IMR-90 (cell line): ENCODE measurements at regions not wholly inside any gene's neighbourhood (a gene's known extent, or its start where the extent isn't known, plus 50 kb on each side); places are given as distances from the start of the nearest gene placed in this dataset.

ENCODE experiments used
- ATAC-seq: fragments of 200-7000 bp; cut with Tn5 transposase; 2 replicates; pipeline ENCODE4 v1.9.1; 2020; ENCODE audit warnings: low read depth, mild to moderate bottlenecking, moderate library complexity
- BruUV-seq: library from RNA; stranded (reverse); fragments of 400-500 nt; replicated peaks from 2 replicates; lab custom pipeline; 2021; lab: Mats Ljungman, UMichigan
- CTCF ChIA-PET: fragments of 300-600 bp; formaldehyde crosslinking; extraction: SDS; loops from one replicate; lab custom pipeline; 2021; ENCODE audit warnings: antibody characterized with exemption; lab: Yijun Ruan, JAX
- POLR2A ChIA-PET: fragments of 300-600 bp; sonication (Branson Sonifier 250); formaldehyde crosslinking; loops from one replicate; lab custom pipeline; 2022; ENCODE audit warnings: antibody characterized with exemption; ENCODE audit not compliant: unreplicated experiment; lab: Charles Lee
- DNase-seq: peaks from one replicate; pipeline ENCODE4 v3.0.0; 2013
- H2AFZ ChIP-seq: replicated peaks from 2 replicates; pipeline ENCODE3; 2013; ENCODE audit warnings: low read length, mild to moderate bottlenecking; ENCODE audit not compliant: poor library complexity
- H2AK5ac ChIP-seq: 2 replicates; pipeline ENCODE4 v1.6.1; 2013; ENCODE audit warnings: low read depth, low read length, inconsistent platforms
- H2AK9ac ChIP-seq: replicated peaks from 2 replicates; pipeline ENCODE3; 2013; ENCODE audit warnings: mild to moderate bottlenecking, low read depth, low read length, moderate library complexity; ENCODE audit not compliant: poor library complexity
- H2BK120ac ChIP-seq: 2 replicates; pipeline ENCODE4 v1.6.1; 2013; ENCODE audit warnings: low read depth, low read length, inconsistent platforms
- H2BK15ac ChIP-seq: 3 replicates; pipeline ENCODE4 v1.6.1; 2013; ENCODE audit warnings: low read depth, low read length, inconsistent platforms
- H2BK20ac ChIP-seq: 2 replicates; pipeline ENCODE4 v1.6.1; 2013; ENCODE audit warnings: low read depth, mild to moderate bottlenecking, inconsistent platforms, low read length, moderate library complexity
- H2BK5ac ChIP-seq: 2 replicates; pipeline ENCODE4 v1.6.1; 2013; ENCODE audit warnings: mild to moderate bottlenecking, low read depth, low read length, inconsistent platforms; ENCODE audit not compliant: poor library complexity, severe bottlenecking
- H3K14ac ChIP-seq: replicated peaks from 2 replicates; pipeline ENCODE4 v1.6.1; 2013; ENCODE audit warnings: low read depth, low read length, inconsistent platforms
- H3K18ac ChIP-seq: 2 replicates; pipeline ENCODE4 v1.6.1; 2013; ENCODE audit warnings: low read depth, low read length, control low read depth
- H3K23ac ChIP-seq: 2 replicates; pipeline ENCODE4 v1.6.1; 2013; ENCODE audit warnings: low read depth, low read length, inconsistent platforms
- H3K27ac ChIP-seq: 2 replicates; pipeline ENCODE4 v1.5.1; 2013; ENCODE audit warnings: mild to moderate bottlenecking, control low read depth, low read length; ENCODE audit not compliant: insufficient read depth
- H3K27me3 ChIP-seq: 2 replicates; pipeline ENCODE4 v1.6.1; 2013; ENCODE audit warnings: low read length; ENCODE audit not compliant: control insufficient read depth, insufficient read depth
- H3K36me3 ChIP-seq: 2 replicates; pipeline ENCODE4 v1.6.1; 2013; ENCODE audit warnings: low read length, mixed read lengths; ENCODE audit not compliant: control insufficient read depth, insufficient read depth
- H3K4ac ChIP-seq: 2 replicates; pipeline ENCODE4 v1.6.1; 2013; ENCODE audit warnings: low read depth, low read length, inconsistent platforms
- H3K4me1 ChIP-seq: 2 replicates; pipeline ENCODE4 v1.6.1; 2013; ENCODE audit warnings: low read length, mixed read lengths; ENCODE audit not compliant: control insufficient read depth, insufficient read depth
- H3K4me2 ChIP-seq: 2 replicates; pipeline ENCODE4 v1.6.1; 2013; ENCODE audit warnings: low read depth, mild to moderate bottlenecking, control low read depth, low read length, moderate library complexity
- H3K4me3 ChIP-seq: 2 replicates; pipeline ENCODE4 v1.5.1; 2013; ENCODE audit warnings: low read depth, mild to moderate bottlenecking, control low read depth, low read length, moderate library complexity; ENCODE audit not compliant: insufficient read depth
- H3K56ac ChIP-seq: 2 replicates; pipeline ENCODE4 v1.6.1; 2013; ENCODE audit warnings: low read length, inconsistent platforms; ENCODE audit not compliant: insufficient read depth; ENCODE audit errors: extremely low read depth
- H3K79me1 ChIP-seq, 2 experiments: 2 replicates each; pipeline ENCODE4 v1.6.1; 2013; ENCODE audit warnings: low read length in 2 of 2, inconsistent platforms in 1 of 2, low read depth in 1 of 2
- H3K9ac ChIP-seq: 2 replicates; pipeline ENCODE4 v1.6.1; 2013; ENCODE audit warnings: low read depth, low read length, control low read depth
- H3K9me1 ChIP-seq: 2 replicates; pipeline ENCODE4 v1.6.1; 2013; ENCODE audit warnings: low read length, inconsistent platforms; ENCODE audit not compliant: insufficient read depth
- H3K9me3 ChIP-seq: 2 replicates; pipeline ENCODE4 v1.6.1; 2013; ENCODE audit warnings: low read length; ENCODE audit not compliant: control insufficient read depth, insufficient read depth
- H4K20me1 ChIP-seq: 2 replicates; pipeline ENCODE4 v1.6.1; 2013; ENCODE audit warnings: low read length, inconsistent platforms; ENCODE audit not compliant: insufficient read depth
- H4K5ac ChIP-seq: 2 replicates; pipeline ENCODE4 v1.6.1; 2013; ENCODE audit warnings: mild to moderate bottlenecking, low read depth, low read length, control low read depth
- H4K8ac ChIP-seq, 2 experiments: 2 replicates each; pipeline ENCODE4 v1.6.1; 2013; ENCODE audit warnings: low read depth in 2 of 2, low read length in 2 of 2, control low read depth in 1 of 2, inconsistent platforms in 1 of 2
- H4K91ac ChIP-seq: 2 replicates; pipeline ENCODE4 v1.6.1; 2013; ENCODE audit warnings: low read depth, low read length, inconsistent platforms; ENCODE audit not compliant: insufficient read depth
- CEBPB ChIP-seq: IDR thresholded peaks from 2 replicates; pipeline ENCODE4 v1.6.1; 2012; ENCODE audit warnings: low read depth, low read length, improper control_type of control experiment
- CHD1 ChIP-seq: IDR thresholded peaks from 2 replicates; pipeline ENCODE4 v1.6.1; 2012; ENCODE audit warnings: low read depth, low read length, improper control_type of control experiment
- CTCF ChIP-seq: conservative IDR thresholded peaks from 2 replicates; pipeline ENCODE4 v1.5.1; 2012; ENCODE audit warnings: mild to moderate bottlenecking, low read depth, low read length, improper control_type of control experiment
- FOS ChIP-seq: fragments of 150-350 bp; IDR thresholded peaks from 2 replicates; pipeline ENCODE4 v1.6.1; 2016; ENCODE audit warnings: low read depth, low read length
- MAFK ChIP-seq: IDR thresholded peaks from 2 replicates; pipeline ENCODE4 v1.6.1; 2012; ENCODE audit warnings: low read depth, low read length, improper control_type of control experiment
- MAZ ChIP-seq: IDR thresholded peaks from 2 replicates; pipeline ENCODE4 v1.6.1; 2012; ENCODE audit warnings: low read depth, mild to moderate bottlenecking, low read length, improper control_type of control experiment, moderate library complexity, borderline replicate concordance
- MXI1 ChIP-seq: IDR thresholded peaks from 2 replicates; pipeline ENCODE4 v1.6.1; 2012; ENCODE audit warnings: low read depth, mild to moderate bottlenecking, low read length, moderate library complexity, borderline replicate concordance
- NFE2L2 ChIP-seq: fragments of 150-350 bp; IDR thresholded peaks from 2 replicates; pipeline ENCODE4 v1.6.1; 2016; ENCODE audit warnings: low read depth, mild to moderate bottlenecking, low read length
- POLR2A ChIP-seq: IDR thresholded peaks from 2 replicates; pipeline ENCODE4 v1.6.1; 2012; ENCODE audit warnings: mild to moderate bottlenecking, low read depth, low read length
- RAD21 ChIP-seq: IDR thresholded peaks from 2 replicates; pipeline ENCODE4 v1.6.1; 2012; ENCODE audit warnings: low read length, improper control_type of control experiment
- RCOR1 ChIP-seq: IDR thresholded peaks from 2 replicates; pipeline ENCODE4 v1.6.1; 2012; ENCODE audit warnings: mild to moderate bottlenecking, low read length, improper control_type of control experiment; ENCODE audit not compliant: insufficient replicate concordance
- RFX5 ChIP-seq: IDR thresholded peaks from 2 replicates; pipeline ENCODE4 v1.8.0; 2012; ENCODE audit warnings: low read depth, mild to moderate bottlenecking, low read length, moderate library complexity
- SMC3 ChIP-seq: fragments of 150-350 bp; IDR thresholded peaks from 2 replicates; pipeline ENCODE4 v1.6.1; 2016; ENCODE audit warnings: low read depth, mild to moderate bottlenecking, antibody characterized with exemption, low read length, moderate library complexity
- USF2 ChIP-seq: fragments of 150-350 bp; IDR thresholded peaks from 2 replicates; pipeline ENCODE4 v1.6.1; 2017; ENCODE audit warnings: mild to moderate bottlenecking, antibody characterized with exemption, low read length, low read depth
- WGBS, 2 experiments: methylation state at CpG; one replicate each; pipeline versions ENCODE4 v1.1.5 to v1.1.7; 2013; ENCODE audit warnings: missing lambda C conversion rate in 2 of 2; ENCODE audit not compliant: insufficient read length in 1 of 2; ENCODE audit errors: extremely low coverage in 2 of 2; 5-methylcytosine and 5-hydroxymethylcytosine counted together
- dilution Hi-C: fragments of 300-500 bp; cut with HindIII; formaldehyde crosslinking; loops from one replicate; pipeline ENCODE4 v1.14.3; 2018; ENCODE audit warnings: low sequenced_read_pairs; ENCODE audit not compliant: unreplicated experiment
- in situ Hi-C: fragments of 300-500 bp; cut with MboI; formaldehyde crosslinking; loops from 3 replicates; pipeline ENCODE4 v1.14.3; 2019; ENCODE audit warnings: low sequenced_read_pairs, inconsistent platforms, mixed read lengths
- intact Hi-C: fragments of 100-400 bp; cut with micrococcal nuclease; formaldehyde crosslinking; loops from 2 replicates; pipeline ENCODE4 v1.10.0; 2022

- no peak overlapping the region for H3K4ac ChIP-seq
- no peak for ATAC-seq
- H3K23ac ChIP-seq, result no peak overlapping the region
- H3K18ac ChIP-seq, result no peak overlapping the region
- no peak for DNase-seq
- no peaks in the 10 kb centered on the region for H3K4me1 ChIP-seq
- peaks cover 20% of the 10 kb centered on the region for H3K27me3 ChIP-seq
- H4K20me1 ChIP-seq, result no peaks in the 10 kb centered on the region
- intact Hi-C loops (no loop called here), in situ Hi-C loops (no loop called here), dilution Hi-C loops (no loop called here)
- H3K79me1 ChIP-seq, result no peaks in the 10 kb centered on the region
- ChIA-PET POLR2A (interaction anchor here (0.7 kb wide), 1 partner anchor 23 kb away, joined by 3 read pairs; no protein-coding TSS in a partner anchor), CTCF (no interaction called here)
- 45% methylated on average over 5 of the region's 5 CpGs; no CpG with 5 or more reads in 1 of the 2 experiments for WGBS, 2 experiments
- no peak overlapping the region for H2AK9ac ChIP-seq
- H3K56ac ChIP-seq, result no peak overlapping the region
- no peak overlapping the region for H2BK20ac ChIP-seq
- no peak overlapping the region for H3K4me2 ChIP-seq
- H4K5ac ChIP-seq, result no peak overlapping the region
- H3K9me3 ChIP-seq, result peaks cover 2% of the 10 kb centered on the region; the same call in 1 of the 2 replicates
- no peak overlapping the region for H2BK5ac ChIP-seq
- H3K9ac ChIP-seq, result no peak overlapping the region
- H3K27ac ChIP-seq, result no peak overlapping the region
- H3K4me3 ChIP-seq, result no peak overlapping the region
- no peaks in the 10 kb centered on the region for H3K36me3 ChIP-seq
- no peak overlapping the region for H4K8ac ChIP-seq
- H4K91ac ChIP-seq, result no peak overlapping the region
- H2BK120ac ChIP-seq, result no peak overlapping the region
- TF ChIP-seq CTCF (no peak), NFE2L2 (no peak), RFX5 (no peak), MAZ (no peak), MXI1 (no peak), USF2 (no peak), CHD1 (no peak), CEBPB (no peak), RCOR1 (no peak), MAFK (no peak), FOS (no peak), POLR2A (no peak), SMC3 (no peak), RAD21 (no peak)
- no peak overlapping the region for H2AFZ ChIP-seq
- H2BK15ac ChIP-seq, result no peak overlapping the region
- H3K9me1 ChIP-seq, result no peaks in the 10 kb centered on the region
- no peak overlapping the region for H2AK5ac ChIP-seq
- no TSS peak for BruUV-seq
- no peak overlapping the region for H3K14ac ChIP-seq
These were observed 120.8 kb upstream of the NPAS2 start for GRCh38 chr2:100699131-100699530.
